HFF-Myc (cell line): ENCODE measurements at regions not wholly inside any gene's neighbourhood (a gene's known extent, or its start where the extent isn't known, plus 50 kb on each side); places are given as distances from the start of the nearest gene placed in this dataset.

ENCODE experiments used
- DNase-seq: peaks from one replicate; pipeline ENCODE4 v3.0.0-alpha.2; 2011; ENCODE audit warnings: low read depth; ENCODE audit errors: extremely low read depth
- H3K4me3 ChIP-seq: replicated peaks from 2 replicates; pipeline ENCODE4 v1.5.1; 2011; ENCODE audit warnings: low read depth, mild to moderate bottlenecking, control low read depth, low read length
- TF ChIP-seq, protein P1 (sequence below): IDR thresholded peaks from 2 replicates; pipeline ENCODE4 v1.5.1; 2012; ENCODE audit warnings: mild to moderate bottlenecking, low read depth, low read length, control low read depth; ENCODE audit errors: missing control alignments

DNA sequence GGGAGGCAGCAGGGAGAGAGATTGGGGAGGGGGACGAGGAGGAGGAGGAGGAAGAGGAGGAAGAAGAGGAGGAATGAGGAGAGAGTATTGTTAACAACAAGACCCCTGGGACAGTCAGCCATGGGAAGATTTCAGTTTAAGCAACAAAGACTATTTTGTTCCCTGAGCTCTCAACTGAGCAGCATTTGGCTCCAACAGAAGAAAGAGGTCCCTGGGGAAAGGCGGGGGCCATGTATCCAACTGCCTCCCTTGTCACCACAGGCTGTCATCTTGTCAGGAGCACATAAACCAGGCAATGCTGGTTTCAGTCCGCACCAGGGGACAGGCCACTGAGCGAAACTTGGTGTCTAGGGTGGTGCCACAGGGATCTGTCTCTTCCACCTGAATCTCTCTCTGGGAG lies 316.1 kb downstream of the TLE1 start:
- no peak overlapping the region for H3K4me3 ChIP-seq
- no peak for DNase-seq
- TF ChIP-seq, protein P1, sequence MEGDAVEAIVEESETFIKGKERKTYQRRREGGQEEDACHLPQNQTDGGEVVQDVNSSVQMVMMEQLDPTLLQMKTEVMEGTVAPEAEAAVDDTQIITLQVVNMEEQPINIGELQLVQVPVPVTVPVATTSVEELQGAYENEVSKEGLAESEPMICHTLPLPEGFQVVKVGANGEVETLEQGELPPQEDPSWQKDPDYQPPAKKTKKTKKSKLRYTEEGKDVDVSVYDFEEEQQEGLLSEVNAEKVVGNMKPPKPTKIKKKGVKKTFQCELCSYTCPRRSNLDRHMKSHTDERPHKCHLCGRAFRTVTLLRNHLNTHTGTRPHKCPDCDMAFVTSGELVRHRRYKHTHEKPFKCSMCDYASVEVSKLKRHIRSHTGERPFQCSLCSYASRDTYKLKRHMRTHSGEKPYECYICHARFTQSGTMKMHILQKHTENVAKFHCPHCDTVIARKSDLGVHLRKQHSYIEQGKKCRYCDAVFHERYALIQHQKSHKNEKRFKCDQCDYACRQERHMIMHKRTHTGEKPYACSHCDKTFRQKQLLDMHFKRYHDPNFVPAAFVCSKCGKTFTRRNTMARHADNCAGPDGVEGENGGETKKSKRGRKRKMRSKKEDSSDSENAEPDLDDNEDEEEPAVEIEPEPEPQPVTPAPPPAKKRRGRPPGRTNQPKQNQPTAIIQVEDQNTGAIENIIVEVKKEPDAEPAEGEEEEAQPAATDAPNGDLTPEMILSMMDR, result no peak

DNA sequence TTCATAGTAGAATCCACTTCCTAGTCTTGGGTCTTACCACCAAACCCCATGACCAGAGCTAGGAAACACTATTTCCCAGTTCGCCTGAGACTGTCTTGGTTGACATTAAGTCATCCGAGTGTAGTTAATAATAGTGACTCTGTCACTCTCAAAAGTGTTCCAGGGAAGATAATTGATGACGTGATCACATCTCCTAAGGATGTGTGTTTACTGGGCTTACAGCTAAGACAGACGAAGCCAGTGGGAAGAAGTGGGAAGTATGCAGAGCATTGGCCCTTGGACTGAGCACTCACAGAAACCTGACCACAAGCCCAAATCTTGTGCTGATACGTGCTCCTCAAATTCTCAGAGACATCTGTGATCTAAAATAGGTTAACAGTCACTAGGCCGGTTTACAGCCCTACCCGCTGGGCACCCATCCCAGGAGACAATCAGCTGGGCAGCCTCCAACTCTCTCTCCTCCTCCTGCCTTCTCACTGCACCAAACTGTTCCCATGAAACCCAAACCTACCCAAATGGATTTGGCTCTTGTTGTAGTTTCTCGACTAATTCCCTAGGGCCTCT lies 316.6 kb downstream of the TLE1 start:
- TF ChIP-seq, protein P1, result no peak
- H3K4me3 ChIP-seq, result no peak overlapping the region
- DNase-seq, result no peak

DNA sequence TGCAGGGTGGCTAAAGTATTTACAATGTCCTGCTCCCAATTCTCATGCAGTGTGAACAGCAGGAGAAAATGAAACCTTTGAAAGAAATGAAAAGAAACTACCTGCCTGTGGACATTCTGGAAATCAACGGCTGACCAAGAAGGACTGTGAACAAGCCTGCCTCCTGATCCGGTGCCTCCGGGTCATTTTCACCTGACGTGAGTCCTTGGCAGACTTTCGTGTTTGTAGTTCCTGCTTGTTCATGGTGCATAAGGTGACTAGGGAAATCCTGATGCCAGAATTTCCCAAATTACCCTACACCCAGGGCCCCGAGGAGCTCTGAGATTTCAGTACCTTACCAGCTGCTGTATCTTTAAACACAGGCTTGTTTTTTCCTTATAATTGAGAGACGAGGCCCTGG lies 317.5 kb downstream of the TLE1 start:
- TF ChIP-seq, protein P1, result no peak
- DNase-seq, result no peak
- no peak overlapping the region for H3K4me3 ChIP-seq

DNA sequence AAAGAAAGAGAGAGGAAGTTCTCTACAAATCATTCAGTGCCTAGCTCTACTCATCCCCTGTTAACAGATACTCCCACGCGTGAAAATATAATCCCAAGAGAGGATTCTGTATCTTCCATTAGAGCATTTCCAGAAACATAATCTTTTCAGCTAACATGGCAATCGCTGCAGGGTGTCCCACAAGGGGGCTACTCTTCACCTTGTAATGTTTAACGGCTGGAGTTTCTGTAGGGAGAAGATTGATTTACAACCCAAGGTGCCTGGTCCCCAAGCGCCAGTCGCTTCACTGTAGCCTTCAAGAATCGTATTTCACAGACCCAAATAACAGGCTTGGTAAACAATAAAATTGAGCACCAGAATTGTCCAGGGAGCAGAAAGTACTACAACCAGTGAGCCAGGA lies 318.7 kb downstream of the TLE1 start:
- DNase-seq, result no peak
- TF ChIP-seq, protein P1, result no peak
- no peak overlapping the region for H3K4me3 ChIP-seq

DNA sequence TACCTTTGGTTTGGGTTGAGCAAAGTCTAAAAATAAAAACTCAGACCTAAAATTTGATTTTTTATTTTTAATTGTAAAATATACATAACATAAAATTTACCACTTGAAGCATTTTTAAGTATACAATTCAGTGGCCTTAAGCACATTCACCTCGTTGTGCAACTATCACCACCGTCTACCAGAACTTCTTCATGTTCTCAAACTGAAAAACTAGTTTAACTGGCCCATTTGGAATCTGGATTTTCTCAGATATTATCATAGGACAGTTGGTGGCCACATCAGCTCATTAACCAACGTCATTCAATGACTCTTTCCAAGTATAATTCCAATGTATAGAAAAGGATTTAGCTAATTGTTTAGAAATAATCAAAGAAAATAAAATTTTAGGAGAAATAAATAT lies 319.3 kb downstream of the TLE1 start:
- no peak for DNase-seq
- H3K4me3 ChIP-seq, result no peak overlapping the region
- TF ChIP-seq, protein P1, result no peak

DNA sequence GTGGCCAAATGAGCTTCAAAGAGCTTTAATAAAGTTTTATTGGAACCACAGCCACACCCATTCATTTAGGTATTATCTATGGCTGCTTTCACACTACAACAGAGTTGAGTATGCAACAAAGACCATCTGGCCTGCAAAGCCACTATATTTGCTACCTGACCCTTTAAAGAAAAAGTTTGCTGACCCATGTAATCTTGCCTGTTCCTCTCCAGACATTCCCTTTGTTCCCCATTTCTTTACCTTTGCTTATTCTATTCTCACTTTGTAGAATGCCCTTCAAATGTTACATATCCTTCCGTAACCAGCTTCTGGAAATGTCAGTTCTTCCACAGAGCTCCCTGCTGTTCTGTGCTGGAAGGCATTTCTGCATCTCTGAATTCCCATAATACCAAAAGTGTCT lies 320.2 kb downstream of the TLE1 start:
- no peak overlapping the region for H3K4me3 ChIP-seq
- DNase-seq, result no peak
- TF ChIP-seq, protein P1, result no peak

DNA sequence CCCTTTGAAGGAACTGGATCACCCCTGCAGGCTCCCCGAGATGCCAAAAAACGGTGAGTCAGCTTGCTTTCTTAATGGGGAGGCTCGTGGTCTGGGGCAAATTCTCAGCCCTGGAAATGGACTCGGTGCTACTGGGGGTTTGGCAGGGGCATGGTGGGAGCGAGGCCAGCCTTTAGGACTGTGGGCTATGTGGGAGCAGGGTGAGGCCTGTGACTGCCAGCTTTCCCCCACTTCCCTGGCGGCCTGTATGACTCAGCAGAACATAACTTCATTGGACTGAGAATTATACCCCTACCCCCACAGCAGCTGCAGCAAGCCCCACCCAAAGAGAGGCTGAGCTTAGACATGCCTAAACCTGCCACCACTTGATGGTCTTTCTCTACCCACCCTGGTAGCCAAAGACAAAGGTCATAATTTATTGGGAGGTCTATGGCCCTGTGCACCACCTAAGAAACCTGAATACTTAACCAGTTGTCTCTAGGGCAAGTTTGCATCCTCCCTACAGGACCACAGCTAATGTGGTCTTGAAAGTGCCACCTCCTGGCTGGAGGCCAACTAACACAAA lies 325.3 kb downstream of the TLE1 start:
- no peak for DNase-seq
- TF ChIP-seq, protein P1, result no peak
- no peak overlapping the region for H3K4me3 ChIP-seq
